KMS-11 (cell line): ENCODE measurements at regions not wholly inside any gene's neighbourhood (a gene's known extent, or its start where the extent isn't known, plus 50 kb on each side); places are given as distances from the start of the nearest gene placed in this dataset.

Source experiments
- H2AFZ ChIP-seq: fragments of 200-600 bp; sonication (generic); 2 replicates; pipeline ENCODE4 v1.6.1; 2016; ENCODE audit warnings: antibody characterized with exemption, mixed run types, low read depth
- H3K27ac ChIP-seq: fragments of 200-600 bp; sonication (generic); 2 replicates; pipeline ENCODE4 v1.6.1; 2016; ENCODE audit warnings: mild to moderate bottlenecking, mixed run types
- H3K27me3 ChIP-seq: fragments of 200-600 bp; sonication (generic); 2 replicates; pipeline ENCODE4 v1.6.1; 2017; ENCODE audit warnings: mild to moderate bottlenecking, low read depth, mixed run types, moderate library complexity; ENCODE audit not compliant: insufficient read depth
- H3K36me3 ChIP-seq: fragments of 200-600 bp; sonication (generic); 2 replicates; pipeline ENCODE4 v1.6.1; 2017; ENCODE audit warnings: mild to moderate bottlenecking, mixed run types; ENCODE audit not compliant: insufficient read depth
- H3K4me1 ChIP-seq: fragments of 200-600 bp; sonication (generic); 2 replicates; pipeline ENCODE4 v1.6.1; 2016; ENCODE audit warnings: mild to moderate bottlenecking, low read depth, mixed run types; ENCODE audit not compliant: poor library complexity, severe bottlenecking
- H3K4me2 ChIP-seq: fragments of 200-600 bp; sonication (generic); 2 replicates; pipeline ENCODE4 v1.7.0; 2016; ENCODE audit warnings: mild to moderate bottlenecking, mixed run types
- H3K4me3 ChIP-seq: fragments of 200-600 bp; sonication (generic); IDR thresholded peaks from 2 replicates; pipeline ENCODE4 v1.6.1; 2017; ENCODE audit warnings: low read depth, low read length, mixed read lengths; ENCODE audit not compliant: insufficient read depth
- H3K79me2 ChIP-seq: fragments of 200-600 bp; sonication (generic); 2 replicates; pipeline ENCODE4 v1.6.1; 2016; ENCODE audit warnings: low read depth, mixed run types; ENCODE audit not compliant: insufficient read depth
- H3K9ac ChIP-seq: fragments of 200-600 bp; sonication (generic); 2 replicates; pipeline ENCODE4 v1.6.1; 2016; ENCODE audit warnings: mild to moderate bottlenecking, mixed run types
- H4K20me1 ChIP-seq: fragments of 200-600 bp; sonication (generic); 2 replicates; pipeline ENCODE4 v1.6.1; 2016; ENCODE audit warnings: mild to moderate bottlenecking, mixed run types; ENCODE audit not compliant: insufficient read depth
- TF ChIP-seq, protein P1 (sequence below): fragments of 200-600 bp; sonication (generic); conservative IDR thresholded peaks from 2 replicates; pipeline ENCODE4 v1.6.1; 2017; ENCODE audit warnings: low read depth, mild to moderate bottlenecking, antibody characterized with exemption, low read length, moderate library complexity, mixed read lengths

- H3K4me2 ChIP-seq: no peak overlapping the region
- no peaks in the 10 kb centered on the region for H3K27me3 ChIP-seq
- no peak overlapping the region for H3K4me3 ChIP-seq
- H3K79me2 ChIP-seq: no peaks in the 10 kb centered on the region
- H2AFZ ChIP-seq: no peak overlapping the region
- H3K36me3 ChIP-seq: no peaks in the 10 kb centered on the region
- no peak overlapping the region for H3K9ac ChIP-seq
- H3K4me1 ChIP-seq: no peaks in the 10 kb centered on the region
- TF ChIP-seq, protein P1, sequence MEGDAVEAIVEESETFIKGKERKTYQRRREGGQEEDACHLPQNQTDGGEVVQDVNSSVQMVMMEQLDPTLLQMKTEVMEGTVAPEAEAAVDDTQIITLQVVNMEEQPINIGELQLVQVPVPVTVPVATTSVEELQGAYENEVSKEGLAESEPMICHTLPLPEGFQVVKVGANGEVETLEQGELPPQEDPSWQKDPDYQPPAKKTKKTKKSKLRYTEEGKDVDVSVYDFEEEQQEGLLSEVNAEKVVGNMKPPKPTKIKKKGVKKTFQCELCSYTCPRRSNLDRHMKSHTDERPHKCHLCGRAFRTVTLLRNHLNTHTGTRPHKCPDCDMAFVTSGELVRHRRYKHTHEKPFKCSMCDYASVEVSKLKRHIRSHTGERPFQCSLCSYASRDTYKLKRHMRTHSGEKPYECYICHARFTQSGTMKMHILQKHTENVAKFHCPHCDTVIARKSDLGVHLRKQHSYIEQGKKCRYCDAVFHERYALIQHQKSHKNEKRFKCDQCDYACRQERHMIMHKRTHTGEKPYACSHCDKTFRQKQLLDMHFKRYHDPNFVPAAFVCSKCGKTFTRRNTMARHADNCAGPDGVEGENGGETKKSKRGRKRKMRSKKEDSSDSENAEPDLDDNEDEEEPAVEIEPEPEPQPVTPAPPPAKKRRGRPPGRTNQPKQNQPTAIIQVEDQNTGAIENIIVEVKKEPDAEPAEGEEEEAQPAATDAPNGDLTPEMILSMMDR: peak; percentile 27
- H4K20me1 ChIP-seq: no peaks in the 10 kb centered on the region
- H3K27ac ChIP-seq: no peak overlapping the region
These were observed 488.3 kb downstream of the CCDC85A start for GRCh38 chr2:56671973-56672569.

GRCh38 chr2:56674084-56674483, 490.3 kb downstream of the CCDC85A start:
- Histone ChIP-seq H3K27ac (no peak overlapping the region), H3K27me3 (no peaks in the 10 kb centered on the region), H3K4me2 (no peak overlapping the region), H3K9ac (no peak overlapping the region), H3K4me3 (no peak overlapping the region), H2AFZ (no peak overlapping the region), H3K79me2 (no peaks in the 10 kb centered on the region), H3K4me1 (no peaks in the 10 kb centered on the region), H4K20me1 (no peaks in the 10 kb centered on the region), H3K36me3 (no peaks in the 10 kb centered on the region)
- TF ChIP-seq, protein P1: no peak

DNA sequence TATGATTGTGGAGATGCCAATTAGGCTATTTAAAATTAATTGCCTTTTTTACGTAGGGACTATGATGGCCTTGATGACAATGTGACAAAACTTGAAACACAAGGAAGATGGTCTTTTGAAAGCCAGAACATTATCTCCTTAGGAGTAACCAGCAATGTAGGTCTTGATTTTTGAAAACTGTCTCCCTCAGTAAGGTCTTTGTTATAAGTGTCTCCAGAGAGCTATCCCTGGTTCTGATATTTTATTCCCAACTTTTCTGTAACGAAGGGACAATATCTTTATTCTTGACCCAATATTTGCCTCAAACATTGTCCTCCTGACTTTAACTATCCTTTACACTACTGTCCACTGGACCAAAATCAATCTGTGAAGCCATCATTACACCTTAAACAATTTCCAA, 493.2 kb downstream of the CCDC85A start:
- no peak overlapping the region for H3K4me2 ChIP-seq
- H3K27ac ChIP-seq: no peak overlapping the region
- no peak overlapping the region for H3K4me3 ChIP-seq
- H3K9ac ChIP-seq: no peak overlapping the region
- no peaks in the 10 kb centered on the region for H3K27me3 ChIP-seq
- H2AFZ ChIP-seq: no peak overlapping the region
- TF ChIP-seq, protein P1: no peak
- no peaks in the 10 kb centered on the region for H3K36me3 ChIP-seq
- H4K20me1 ChIP-seq: no peaks in the 10 kb centered on the region
- no peaks in the 10 kb centered on the region for H3K79me2 ChIP-seq
- H3K4me1 ChIP-seq: no peaks in the 10 kb centered on the region

DNA sequence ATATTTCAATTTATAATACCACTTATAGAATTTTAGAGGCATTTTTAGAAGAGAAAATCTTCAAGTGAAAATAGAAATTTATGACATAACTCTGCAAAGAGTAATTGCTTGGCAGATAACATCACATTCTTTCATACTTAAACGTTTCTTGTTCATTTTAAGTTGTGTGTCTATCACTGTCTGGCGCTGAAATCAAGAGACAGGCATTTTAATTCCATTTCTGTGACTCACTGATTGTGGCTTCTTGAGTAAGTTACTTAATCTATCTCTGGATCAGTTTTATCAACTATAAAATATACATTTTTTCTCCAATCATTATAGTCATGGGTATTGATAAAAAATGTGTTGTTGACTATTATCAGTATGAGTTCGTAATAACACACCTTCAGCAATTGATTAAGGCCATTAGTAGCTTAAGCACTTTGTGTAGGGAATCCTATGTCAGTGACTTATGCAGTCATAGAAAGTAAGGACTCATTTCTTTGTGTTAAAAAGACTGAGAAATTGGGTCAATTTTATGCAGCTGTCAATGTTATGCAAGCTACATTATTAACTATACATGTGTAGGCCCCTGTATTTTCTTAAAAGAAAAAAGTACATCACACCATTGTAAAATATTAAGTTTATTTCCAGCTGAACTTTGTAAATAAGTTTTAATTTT, 497.3 kb downstream of the CCDC85A start:
- Histone ChIP-seq H3K4me1 (no peaks in the 10 kb centered on the region), H3K4me2 (no peak overlapping the region), H4K20me1 (no peaks in the 10 kb centered on the region), H3K4me3 (no peak overlapping the region), H2AFZ (no peak overlapping the region), H3K27me3 (no peaks in the 10 kb centered on the region), H3K9ac (no peak overlapping the region), H3K27ac (no peak overlapping the region), H3K36me3 (no peaks in the 10 kb centered on the region), H3K79me2 (no peaks in the 10 kb centered on the region)
- TF ChIP-seq, protein P1: no peak
